Caco-2 (cell line): ENCODE measurements at regions not wholly inside any gene's neighbourhood (a gene's known extent, or its start where the extent isn't known, plus 50 kb on each side); places are given as distances from the start of the nearest gene placed in this dataset.

Source experiments
- BruUV-seq: library from RNA; stranded (reverse); fragments of 400-500 nt; replicated peaks from 2 replicates; lab custom pipeline; 2021; lab: Mats Ljungman, UMichigan
- CTCF ChIA-PET: fragments of 300-600 bp; sonication (Branson Sonifier 250); formaldehyde crosslinking; loops from one replicate; lab custom pipeline; 2022; ENCODE audit warnings: antibody characterized with exemption; lab: Charles Lee
- POLR2A ChIA-PET: fragments of 300-600 bp; sonication (Branson Sonifier 250); formaldehyde crosslinking; loops from one replicate; lab custom pipeline; 2022; ENCODE audit warnings: antibody characterized with exemption; lab: Charles Lee
- DNase-seq, 2 experiments: peaks; one replicate each; pipeline versions ENCODE4 v3.0.0 to v3.0.0-alpha.2; 2020 to 2022
- H3K27me3 ChIP-seq: replicated peaks from 2 replicates; pipeline ENCODE4 v1.6.0; 2011; ENCODE audit warnings: low read length; ENCODE audit not compliant: control insufficient read depth, insufficient read depth
- H3K36me3 ChIP-seq: 2 replicates; pipeline ENCODE4 v1.5.1; 2011; ENCODE audit warnings: low read length; ENCODE audit not compliant: control insufficient read depth, insufficient read depth
- H3K4me1 ChIP-seq: fragments of 250-450 bp; sonication (Bioruptor Pico); 2 replicates; pipeline ENCODE4 v1.5.1; 2020; ENCODE audit warnings: mild to moderate bottlenecking
- H3K4me3 ChIP-seq: 2 replicates; pipeline ENCODE4 v1.5.1; 2011; ENCODE audit warnings: low read depth, mild to moderate bottlenecking, control low read depth, low read length
- H3K9me3 ChIP-seq: fragments of 250-450 bp; sonication (Bioruptor Pico); 2 replicates; pipeline ENCODE4 v1.5.1; 2020; ENCODE audit warnings: mild to moderate bottlenecking, moderate library complexity
- H3K27ac Mint-ChIP-seq: one replicate; pipeline ENCODE4 v1.8.0; 2022; ENCODE audit warnings: mixed read lengths; ENCODE audit not compliant: unreplicated experiment
- H3K27me3 Mint-ChIP-seq: one replicate; pipeline ENCODE4 v1.8.0; 2022; ENCODE audit warnings: mixed read lengths; ENCODE audit not compliant: insufficient read depth, unreplicated experiment
- H3K36me3 Mint-ChIP-seq: one replicate; pipeline ENCODE4 v1.8.0; 2022; ENCODE audit warnings: mild to moderate bottlenecking, mixed read lengths; ENCODE audit not compliant: insufficient read depth, unreplicated experiment
- H3K4me1 Mint-ChIP-seq: one replicate; pipeline ENCODE4 v1.8.0; 2022; ENCODE audit warnings: low read depth, mixed read lengths; ENCODE audit not compliant: unreplicated experiment
- H3K4me3 Mint-ChIP-seq: one replicate; pipeline ENCODE4 v1.8.0; 2022; ENCODE audit warnings: mild to moderate bottlenecking, moderate library complexity, mixed read lengths; ENCODE audit not compliant: unreplicated experiment
- H3K9me3 Mint-ChIP-seq: one replicate; pipeline ENCODE4 v1.8.0; 2022; ENCODE audit warnings: mixed read lengths; ENCODE audit not compliant: unreplicated experiment
- CTCF ChIP-seq, 2 experiments: fragments of 200-600 bp in 1 of 2; IDR thresholded peaks; 1 replicate in 1 of 2; 2 replicates in 1 of 2; pipeline versions ENCODE4 v1.5.1 to v1.8.0; 2011 to 2022; ENCODE audit warnings: antibody characterized with exemption in 1 of 2, control low read depth in 1 of 2, inconsistent platforms in 1 of 2, low read depth in 1 of 2, low read length in 1 of 2, mild to moderate bottlenecking in 1 of 2, moderate library complexity in 1 of 2; ENCODE audit not compliant: insufficient read depth in 1 of 2, severe bottlenecking in 1 of 2, unreplicated experiment in 1 of 2
- intact Hi-C: fragments of 100-400 bp; cut with micrococcal nuclease; formaldehyde crosslinking; loops from one replicate; pipeline ENCODE4 v1.10.0; 2022; ENCODE audit not compliant: unreplicated experiment

- Mint-ChIP-seq H3K9me3 (no peaks in the 10 kb centered on the region), H3K4me3 (no peak overlapping the region), H3K27me3 (no peaks in the 10 kb centered on the region), H3K4me1 (peaks cover 25% of the 10 kb centered on the region), H3K27ac (no peak overlapping the region), H3K36me3 (peaks cover 16% of the 10 kb centered on the region)
- Histone ChIP-seq H3K4me1 (peaks cover 33% of the 10 kb centered on the region), H3K4me3 (no peak overlapping the region), H3K27me3 (no peaks in the 10 kb centered on the region), H3K9me3 (no peaks in the 10 kb centered on the region), H3K36me3 (no peaks in the 10 kb centered on the region; the same call in 1 of the 2 replicates)
- TF ChIP-seq CTCF (IDR thresholded peaks at IDR 0.05; ENCODE audit: insufficient read depth in 1 of 2, low read depth in 1 of 2, low read length in 1 of 2, severe bottlenecking in 1 of 2, unreplicated experiment in 1 of 2) = no peak
- intact Hi-C loops = no loop called here
- DNase-seq = no peak
- no TSS peak for BruUV-seq
- CTCF ChIA-PET = no interaction called here
- POLR2A ChIA-PET = no interaction called here
Measured at GRCh38 chr3:193833592-193833991, 240.6 kb downstream of the OPA1 start.

- Histone ChIP-seq H3K27me3 (no peaks in the 10 kb centered on the region), H3K4me3 (no peak overlapping the region), H3K4me1 (peaks cover 26% of the 10 kb centered on the region), H3K36me3 (no peaks in the 10 kb centered on the region; the same call in 1 of the 2 replicates), H3K9me3 (no peaks in the 10 kb centered on the region)
- Mint-ChIP-seq H3K9me3 (no peaks in the 10 kb centered on the region), H3K4me1 (peaks cover 22% of the 10 kb centered on the region), H3K36me3 (peaks cover 13% of the 10 kb centered on the region), H3K27ac (peak overlapping the region; percentile 8), H3K27me3 (no peaks in the 10 kb centered on the region), H3K4me3 (no peak overlapping the region)
- CTCF ChIA-PET = no interaction called here
- no peak for DNase-seq
- intact Hi-C loops = no loop called here
- POLR2A ChIA-PET = no interaction called here
- TF ChIP-seq CTCF (IDR thresholded peaks at IDR 0.05; ENCODE audit: insufficient read depth in 1 of 2, low read depth in 1 of 2, low read length in 1 of 2, severe bottlenecking in 1 of 2, unreplicated experiment in 1 of 2) = no peak
- no TSS peak for BruUV-seq
Measured at GRCh38 chr3:193835414-193835813, 242.4 kb downstream of the OPA1 start.

GRCh38 chr3:193836511-193836910 is 243.5 kb downstream of the OPA1 start:
- Histone ChIP-seq H3K9me3 (no peaks in the 10 kb centered on the region), H3K27me3 (no peaks in the 10 kb centered on the region), H3K4me1 (peaks cover 34% of the 10 kb centered on the region), H3K36me3 (no peaks in the 10 kb centered on the region; the same call in 1 of the 2 replicates), H3K4me3 (no peak overlapping the region)
- ChIA-PET CTCF (no interaction called here), POLR2A (no interaction called here)
- Mint-ChIP-seq H3K36me3 (peaks cover 13% of the 10 kb centered on the region), H3K4me1 (peaks cover 33% of the 10 kb centered on the region), H3K27ac (no peak overlapping the region), H3K9me3 (no peaks in the 10 kb centered on the region), H3K4me3 (no peak overlapping the region), H3K27me3 (no peaks in the 10 kb centered on the region)
- no TSS peak for BruUV-seq
- no peak for DNase-seq
- TF ChIP-seq CTCF (IDR thresholded peaks at IDR 0.05; ENCODE audit: insufficient read depth in 1 of 2, low read depth in 1 of 2, low read length in 1 of 2, severe bottlenecking in 1 of 2, unreplicated experiment in 1 of 2) = no peak
- intact Hi-C loops = no loop called here
